ENCODE measurements at regions not wholly inside any gene's neighbourhood (a gene's known extent, or its start where the extent isn't known, plus 50 kb on each side); places are given as distances from the start of the nearest gene placed in this dataset.

DNA sequence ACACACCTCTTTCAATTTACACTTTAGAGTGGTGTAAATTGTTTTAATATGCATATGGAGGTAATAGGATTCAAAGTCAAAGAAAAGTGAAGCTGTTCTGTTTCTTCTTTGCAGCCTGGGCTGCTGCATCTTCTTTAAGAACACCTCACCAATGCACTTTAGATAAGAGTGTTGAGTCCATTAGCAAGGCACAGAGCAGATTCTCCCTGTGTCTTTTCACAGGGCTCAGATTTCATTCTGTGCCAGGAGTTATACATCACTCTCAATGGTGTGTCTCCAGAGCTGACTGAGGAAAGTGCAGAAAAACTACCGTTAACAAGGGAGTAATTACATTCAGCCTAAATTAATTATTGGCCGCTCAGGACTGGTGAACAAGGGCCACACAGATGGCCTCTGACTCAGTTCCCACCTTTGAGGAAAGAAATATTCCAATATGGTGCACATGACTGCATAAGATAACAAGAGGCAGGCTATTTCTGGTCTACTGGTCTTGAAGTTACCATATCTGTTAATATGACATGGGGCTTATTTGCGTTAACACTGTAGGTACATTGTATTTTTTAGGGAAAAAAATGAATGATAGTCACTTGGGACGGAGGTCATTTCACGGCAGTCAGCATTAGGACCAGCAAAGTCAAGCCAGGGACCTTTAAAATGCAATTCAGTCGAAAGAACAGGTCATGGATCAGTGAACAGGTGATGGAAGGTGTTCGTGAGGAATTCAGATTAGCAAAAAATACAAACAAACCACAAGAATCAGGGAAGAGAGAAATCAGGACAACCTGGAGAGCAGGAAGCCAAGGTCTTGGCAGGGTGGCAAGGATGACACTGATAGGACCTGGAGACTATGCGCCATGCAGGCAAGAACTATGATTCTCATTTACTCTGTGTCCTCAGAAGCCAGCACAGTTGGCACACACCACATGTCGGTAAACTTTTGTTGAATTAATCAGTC, 203.7 kb downstream of the TBX18 start:
- Histone ChIP-seq H3K27me3 (ENCODE audit: low read depth) (no peaks in the 10 kb centered on the region), H3K4me3 (no peak overlapping the region), H3K4me1 (no peaks in the 10 kb centered on the region), H3K36me3 (replicated peaks) (no peaks in the 10 kb centered on the region), H3K9me3 (no peaks in the 10 kb centered on the region)
- in situ Hi-C loops (cut with MboI; ENCODE audit: low sequenced_read_pairs), result no loop called here
- no peak for DNase-seq (ENCODE audit: low spot score in 2 of 2)

DNA sequence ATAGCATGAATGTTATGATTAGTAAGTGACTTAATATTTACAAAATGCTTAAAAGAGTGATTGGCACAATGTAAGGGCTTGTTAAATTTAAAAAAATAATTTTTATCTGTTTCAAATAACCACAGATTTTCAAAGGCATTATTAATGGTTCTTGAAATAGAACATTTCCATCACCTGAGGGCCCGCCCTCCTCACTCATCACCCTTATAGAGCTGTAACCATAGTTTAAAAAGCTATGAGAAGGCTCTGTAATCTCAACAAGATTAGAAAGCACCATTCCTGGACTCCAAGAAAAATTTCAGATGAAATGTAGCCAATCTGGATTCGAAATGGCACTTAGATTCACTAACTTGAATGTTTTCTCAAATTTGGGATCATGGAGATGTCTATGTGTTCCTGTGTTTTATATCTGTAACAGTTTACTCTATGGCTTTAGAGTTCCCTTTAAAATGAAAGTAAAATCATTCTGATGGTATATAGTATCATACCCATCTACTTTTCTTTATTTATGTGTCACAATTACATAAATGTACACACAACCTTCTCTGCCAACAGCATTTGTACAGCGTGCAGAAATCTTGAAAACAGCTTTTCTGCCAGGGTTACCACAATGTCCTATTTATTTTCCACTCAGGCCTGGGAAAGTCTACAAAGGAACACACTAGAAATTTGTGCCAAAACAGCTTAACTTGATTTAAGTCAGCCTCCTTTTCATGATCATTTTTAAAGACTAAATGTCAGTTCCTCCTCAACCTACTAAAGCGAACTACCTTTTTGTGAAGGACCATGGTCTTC, 207.7 kb downstream of the TBX18 start:
- no peak for DNase-seq (ENCODE audit: low spot score in 2 of 2)
- Histone ChIP-seq H3K4me1 (no peaks in the 10 kb centered on the region), H3K4me3 (no peak overlapping the region), H3K36me3 (replicated peaks) (no peaks in the 10 kb centered on the region), H3K27me3 (ENCODE audit: low read depth) (no peaks in the 10 kb centered on the region), H3K9me3 (no peaks in the 10 kb centered on the region)
- in situ Hi-C loops (cut with MboI; ENCODE audit: low sequenced_read_pairs), result no loop called here

DNA sequence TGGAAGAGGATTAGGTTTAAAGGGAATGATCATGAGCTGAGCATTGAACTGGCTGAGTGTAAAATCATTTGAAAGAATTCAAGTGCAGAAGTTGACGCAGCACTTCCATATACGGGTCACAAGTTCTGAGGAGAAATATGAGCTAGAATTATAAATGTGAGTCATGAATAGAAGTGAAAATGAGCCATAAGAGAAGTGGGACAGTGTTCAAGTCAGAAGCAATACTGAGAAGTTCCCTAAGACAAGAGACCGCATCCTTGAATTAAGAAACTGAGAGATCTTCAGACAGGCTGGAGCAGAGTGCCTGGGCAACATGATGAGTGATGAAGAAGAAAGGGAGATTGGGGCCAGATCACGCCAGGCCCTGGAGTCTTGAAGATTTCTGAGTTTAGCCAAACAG, 209.7 kb downstream of the TBX18 start:
- no peaks in the 10 kb centered on the region for H3K36me3 ChIP-seq (replicated peaks)
- H3K4me1 ChIP-seq, result no peaks in the 10 kb centered on the region
- in situ Hi-C loops (cut with MboI; ENCODE audit: low sequenced_read_pairs), result no loop called here
- DNase-seq (ENCODE audit: low spot score in 2 of 2), result no peak
- no peaks in the 10 kb centered on the region for H3K27me3 ChIP-seq (ENCODE audit: low read depth)
- H3K4me3 ChIP-seq, result no peak overlapping the region
- H3K9me3 ChIP-seq, result no peaks in the 10 kb centered on the region

DNA sequence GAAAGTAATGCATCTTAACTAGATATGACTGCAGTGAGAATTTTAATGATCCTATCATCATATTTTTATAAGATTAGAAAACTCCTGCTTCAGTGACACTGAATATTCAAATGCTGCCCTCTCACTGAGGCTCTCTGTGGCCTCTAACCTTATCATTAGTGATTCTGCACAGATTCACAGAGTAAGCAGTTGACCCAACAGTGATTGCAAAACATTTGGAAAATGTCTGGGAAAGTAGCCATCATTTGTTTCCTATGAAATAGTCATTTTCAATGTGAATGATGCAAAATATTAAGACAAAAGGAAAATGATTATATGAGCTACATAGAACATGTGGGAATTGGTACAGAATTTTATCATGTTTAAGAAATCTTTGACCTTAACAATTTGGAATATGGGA, 210.3 kb downstream of the TBX18 start:
- Histone ChIP-seq H3K4me1 (no peaks in the 10 kb centered on the region), H3K27me3 (ENCODE audit: low read depth) (no peaks in the 10 kb centered on the region), H3K4me3 (no peak overlapping the region), H3K9me3 (no peaks in the 10 kb centered on the region), H3K36me3 (replicated peaks) (no peaks in the 10 kb centered on the region)
- in situ Hi-C loops (cut with MboI; ENCODE audit: low sequenced_read_pairs), result no loop called here
- no peak for DNase-seq (ENCODE audit: low spot score in 2 of 2)

DNA sequence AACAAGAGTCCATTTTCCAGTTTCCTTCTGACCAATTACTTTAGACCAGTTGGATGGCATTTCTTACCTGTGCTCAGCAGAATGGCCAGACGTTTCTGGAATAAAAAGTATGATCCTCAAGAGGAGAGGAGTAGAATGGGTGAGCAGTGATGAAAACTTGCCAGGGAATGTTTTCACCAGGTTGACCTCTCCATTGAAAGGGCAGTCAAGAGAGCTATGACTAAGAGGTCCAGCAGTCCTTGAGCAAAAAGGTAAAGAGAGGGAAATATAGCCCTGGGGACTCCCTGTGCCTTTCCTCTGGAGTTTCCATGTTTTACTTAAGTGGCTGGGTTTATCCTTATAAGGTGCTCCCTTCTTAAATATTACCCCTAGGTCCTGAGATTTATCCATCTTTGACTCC, 210.9 kb downstream of the TBX18 start:
- no peaks in the 10 kb centered on the region for H3K36me3 ChIP-seq (replicated peaks)
- in situ Hi-C loops (cut with MboI; ENCODE audit: low sequenced_read_pairs), result no loop called here
- no peaks in the 10 kb centered on the region for H3K9me3 ChIP-seq
- no peaks in the 10 kb centered on the region for H3K27me3 ChIP-seq (ENCODE audit: low read depth)
- no peak overlapping the region for H3K4me3 ChIP-seq
- H3K4me1 ChIP-seq, result no peaks in the 10 kb centered on the region
- DNase-seq (ENCODE audit: low spot score in 2 of 2), result no peak

DNA sequence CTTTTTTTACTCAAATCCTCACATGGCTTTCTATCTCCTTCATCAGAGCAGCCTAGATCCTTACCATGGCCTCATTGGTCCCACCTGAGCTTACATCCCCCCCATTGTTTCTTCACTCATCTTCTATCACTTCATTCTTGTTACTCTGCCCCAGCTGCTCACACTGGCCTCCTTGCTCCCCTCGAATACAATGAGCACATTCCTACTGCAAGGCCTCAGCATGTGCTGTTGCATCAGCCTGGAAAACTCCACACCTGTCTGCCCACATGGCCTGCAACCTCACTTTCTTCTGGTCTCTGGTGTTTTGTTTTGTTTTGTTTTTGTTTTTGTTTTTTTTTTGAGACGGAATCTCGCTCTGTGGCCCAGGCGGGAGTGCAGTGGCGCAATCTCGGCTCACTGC, 212.6 kb downstream of the TBX18 start:
- H3K36me3 ChIP-seq (replicated peaks), result no peaks in the 10 kb centered on the region
- no peak overlapping the region for H3K4me3 ChIP-seq
- no peak for DNase-seq (ENCODE audit: low spot score in 2 of 2)
- H3K4me1 ChIP-seq, result no peaks in the 10 kb centered on the region
- no peaks in the 10 kb centered on the region for H3K9me3 ChIP-seq
- no peaks in the 10 kb centered on the region for H3K27me3 ChIP-seq (ENCODE audit: low read depth)
- in situ Hi-C loops (cut with MboI; ENCODE audit: low sequenced_read_pairs), result no loop called here

DNA sequence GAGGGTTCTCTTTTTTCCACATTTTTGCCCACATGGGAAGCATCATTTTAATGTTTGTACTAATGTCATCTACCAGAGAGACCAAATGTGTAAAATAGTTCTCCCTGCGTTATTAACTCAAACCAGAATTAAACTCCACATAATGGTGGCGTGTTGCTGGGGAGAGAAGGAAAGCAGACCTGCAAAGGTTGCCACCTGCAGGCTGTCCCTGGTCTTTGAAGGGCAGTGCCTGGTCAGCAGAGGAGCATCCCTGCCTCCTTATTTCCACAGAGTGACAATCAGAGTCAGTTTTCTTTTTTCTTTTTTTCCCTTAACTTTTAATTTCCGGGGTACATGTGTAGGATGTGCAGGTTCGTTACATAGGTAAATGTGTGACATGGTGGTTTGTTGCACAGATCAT, 214.5 kb downstream of the TBX18 start:
- no peaks in the 10 kb centered on the region for H3K9me3 ChIP-seq
- in situ Hi-C loops (cut with MboI; ENCODE audit: low sequenced_read_pairs), result no loop called here
- H3K27me3 ChIP-seq (ENCODE audit: low read depth), result no peaks in the 10 kb centered on the region
- DNase-seq (ENCODE audit: low spot score in 2 of 2), result no peak
- no peak overlapping the region for H3K4me3 ChIP-seq
- H3K4me1 ChIP-seq, result no peaks in the 10 kb centered on the region
- H3K36me3 ChIP-seq (replicated peaks), result no peaks in the 10 kb centered on the region

DNA sequence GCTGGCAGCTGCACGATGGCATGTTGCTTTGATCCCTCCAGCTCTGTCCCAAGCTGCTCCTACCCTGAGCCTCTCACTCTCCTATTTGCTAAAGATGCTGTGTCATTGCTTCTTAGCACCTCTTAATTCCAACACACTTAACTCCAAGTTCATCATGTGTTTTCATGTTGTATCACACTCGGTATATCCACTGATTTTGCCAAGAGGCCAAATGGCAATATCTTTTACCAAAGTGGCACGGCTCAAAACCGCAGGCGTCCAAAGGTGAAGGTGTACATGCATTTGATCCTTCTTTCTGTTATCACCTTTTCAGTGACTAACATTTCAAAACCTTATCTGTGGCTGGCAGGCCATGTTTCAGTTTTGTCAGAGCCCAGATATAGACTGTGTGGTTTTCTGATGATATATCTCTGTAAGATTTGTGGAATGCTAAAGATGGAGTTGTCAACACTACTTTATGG, 217.0 kb downstream of the TBX18 start:
- no peaks in the 10 kb centered on the region for H3K36me3 ChIP-seq (replicated peaks)
- no peaks in the 10 kb centered on the region for H3K4me1 ChIP-seq
- no peak overlapping the region for H3K4me3 ChIP-seq
- no peak for DNase-seq (ENCODE audit: low spot score in 2 of 2)
- no peaks in the 10 kb centered on the region for H3K9me3 ChIP-seq
- no peaks in the 10 kb centered on the region for H3K27me3 ChIP-seq (ENCODE audit: low read depth)
- in situ Hi-C loops (cut with MboI; ENCODE audit: low sequenced_read_pairs), result no loop called here

DNA sequence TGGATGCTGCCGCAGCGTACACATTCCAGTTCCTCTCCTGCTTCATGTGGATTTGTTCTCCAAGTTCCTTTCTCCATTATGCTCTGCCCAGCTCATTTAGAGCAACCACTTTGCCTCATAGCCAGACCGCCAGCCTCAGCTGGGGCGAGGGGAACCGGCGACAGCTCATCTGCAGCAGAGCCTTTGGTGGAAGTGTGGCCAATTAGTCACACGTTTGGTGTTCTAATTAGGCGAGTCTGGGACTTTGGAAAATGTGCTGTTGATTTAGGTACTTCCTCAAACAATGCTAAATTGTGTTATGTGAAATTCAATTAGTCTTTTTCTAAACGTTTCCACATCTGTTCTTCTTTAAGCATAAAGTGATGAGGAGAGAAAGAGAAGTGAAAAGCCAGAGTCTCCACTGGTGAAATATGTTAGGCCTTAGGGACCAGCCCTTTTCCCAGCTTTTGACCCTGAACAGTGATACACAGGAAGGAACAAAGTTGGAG, 217.9 kb downstream of the TBX18 start:
- H3K36me3 ChIP-seq (replicated peaks), result no peaks in the 10 kb centered on the region
- no peak for DNase-seq (ENCODE audit: low spot score in 2 of 2)
- no peaks in the 10 kb centered on the region for H3K4me1 ChIP-seq
- in situ Hi-C loops (cut with MboI; ENCODE audit: low sequenced_read_pairs), result no loop called here
- H3K27me3 ChIP-seq (ENCODE audit: low read depth), result no peaks in the 10 kb centered on the region
- no peaks in the 10 kb centered on the region for H3K9me3 ChIP-seq
- no peak overlapping the region for H3K4me3 ChIP-seq

DNA sequence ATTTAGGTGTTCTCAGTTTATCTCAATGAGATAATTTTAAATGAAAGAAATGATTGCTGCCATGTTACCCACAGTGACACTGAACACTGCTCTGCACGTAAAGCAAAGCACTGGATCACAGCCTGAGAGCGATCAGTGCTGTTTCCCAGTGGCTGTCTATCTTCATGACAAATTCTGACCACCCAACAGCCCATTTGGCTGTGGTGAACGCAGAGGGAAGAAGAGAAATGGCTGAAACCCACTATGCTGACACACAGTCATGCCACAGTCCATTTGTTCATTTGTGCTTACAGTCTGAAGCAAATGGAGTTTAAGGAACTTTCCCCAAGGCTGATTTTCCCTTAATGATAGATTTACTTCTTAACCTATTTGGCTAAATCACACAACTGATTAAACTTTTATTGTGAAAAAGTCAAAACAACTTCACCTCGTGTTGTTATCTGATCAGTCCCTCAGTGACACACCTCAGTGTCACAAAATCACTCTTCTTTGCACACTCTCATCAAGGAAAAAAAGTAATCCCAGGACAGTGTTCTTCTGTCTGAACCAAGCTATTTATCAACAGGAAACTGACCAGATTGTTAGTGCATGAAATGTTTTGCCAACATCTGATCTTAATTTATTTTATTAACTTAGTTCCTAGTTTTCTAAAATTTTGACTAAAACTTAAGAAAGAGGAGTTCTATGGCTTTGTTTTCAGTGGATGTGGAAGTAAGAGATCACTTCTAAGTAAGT, 225.1 kb downstream of the TBX18 start:
- H3K9me3 ChIP-seq, result no peaks in the 10 kb centered on the region
- no peaks in the 10 kb centered on the region for H3K27me3 ChIP-seq (ENCODE audit: low read depth)
- in situ Hi-C loops (cut with MboI; ENCODE audit: low sequenced_read_pairs), result no loop called here
- DNase-seq (ENCODE audit: low spot score in 2 of 2), result no peak
- no peak overlapping the region for H3K4me3 ChIP-seq
- no peaks in the 10 kb centered on the region for H3K36me3 ChIP-seq (replicated peaks)
- H3K4me1 ChIP-seq, result no peaks in the 10 kb centered on the region

DNA sequence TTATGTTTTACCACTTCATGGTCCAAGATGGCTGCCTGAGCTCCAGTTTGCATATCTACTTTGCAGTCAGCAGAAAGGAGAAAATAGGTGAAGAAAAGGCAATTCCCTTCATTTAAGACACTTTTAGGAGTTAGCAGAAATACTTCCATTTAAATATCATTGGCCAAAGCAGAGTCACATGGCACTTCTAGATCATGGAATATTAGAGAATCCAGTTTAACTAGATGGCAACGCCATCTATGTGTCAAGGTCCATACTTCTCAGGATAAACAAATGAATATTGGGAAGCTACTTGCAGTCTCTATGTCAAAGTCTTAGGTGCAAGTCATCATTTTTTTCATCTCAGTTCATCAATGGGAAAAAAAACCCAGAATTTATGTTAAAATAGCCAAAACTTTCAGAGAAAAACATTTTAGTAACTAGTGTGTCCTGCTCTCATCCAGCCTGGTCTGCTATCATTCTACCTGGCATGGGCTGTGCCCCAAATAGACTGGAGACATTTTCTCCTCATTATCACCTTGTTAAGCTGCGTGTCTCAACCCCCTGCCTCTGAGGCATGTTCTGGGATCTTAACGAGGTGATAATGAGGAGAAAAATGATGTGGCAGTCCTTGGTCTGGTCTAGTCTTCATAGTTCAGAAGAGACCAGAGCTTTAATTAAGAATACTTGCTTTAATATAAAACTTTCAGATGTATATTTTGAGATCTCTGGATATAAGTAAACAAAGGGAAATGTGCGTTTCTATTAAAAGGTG, 227.3 kb downstream of the TBX18 start:
- in situ Hi-C loops (cut with MboI; ENCODE audit: low sequenced_read_pairs), result no loop called here
- Histone ChIP-seq H3K4me3 (no peak overlapping the region), H3K4me1 (no peaks in the 10 kb centered on the region), H3K36me3 (replicated peaks) (no peaks in the 10 kb centered on the region), H3K9me3 (no peaks in the 10 kb centered on the region), H3K27me3 (ENCODE audit: low read depth) (no peaks in the 10 kb centered on the region)
- DNase-seq (ENCODE audit: low spot score in 2 of 2), result no peak

DNA sequence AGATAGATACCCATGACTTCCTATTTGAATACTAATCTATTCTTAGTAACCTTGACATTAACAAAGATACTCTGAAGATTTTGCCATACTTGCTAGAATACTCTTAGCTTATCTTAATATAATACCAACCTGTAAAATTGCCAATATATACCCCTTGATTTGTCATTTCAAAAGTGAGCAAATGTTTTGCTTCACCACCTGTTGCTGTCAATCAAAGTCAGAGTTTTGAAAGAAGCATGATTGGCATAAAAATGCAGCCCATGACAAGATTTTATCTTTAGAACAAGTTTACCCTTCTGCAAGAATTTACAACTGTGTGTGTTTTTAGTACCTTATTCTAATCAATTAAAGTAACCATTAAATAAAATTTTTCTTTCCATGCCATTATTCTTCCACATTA, 236.2 kb downstream of the TBX18 start:
- in situ Hi-C loops (cut with MboI; ENCODE audit: low sequenced_read_pairs), result no loop called here
- Histone ChIP-seq H3K4me1 (no peaks in the 10 kb centered on the region), H3K9me3 (no peaks in the 10 kb centered on the region), H3K27me3 (ENCODE audit: low read depth) (no peaks in the 10 kb centered on the region), H3K36me3 (replicated peaks) (no peaks in the 10 kb centered on the region), H3K4me3 (no peak overlapping the region)
- no peak for DNase-seq (ENCODE audit: low spot score in 2 of 2)

DNA sequence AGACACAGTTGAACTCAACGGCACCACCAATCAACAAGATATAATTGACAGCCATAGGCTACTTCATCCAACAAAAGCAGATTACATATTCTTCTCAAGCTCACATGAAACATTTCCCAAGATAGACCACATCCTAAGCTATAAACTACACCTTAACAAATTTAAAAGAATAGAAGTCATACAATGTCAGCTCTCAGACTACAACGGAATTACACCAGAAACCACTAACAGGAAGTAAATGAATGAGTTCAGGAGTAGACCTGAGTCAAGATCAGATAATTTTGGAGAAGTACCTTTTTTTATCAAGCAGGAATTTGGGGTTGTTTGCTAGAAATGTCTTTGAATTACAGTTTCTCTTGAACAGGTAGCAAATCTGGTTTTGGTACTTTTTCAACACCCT, 237.8 kb downstream of the TBX18 start:
- Histone ChIP-seq H3K9me3 (no peaks in the 10 kb centered on the region), H3K4me3 (no peak overlapping the region), H3K4me1 (no peaks in the 10 kb centered on the region), H3K27me3 (ENCODE audit: low read depth) (no peaks in the 10 kb centered on the region), H3K36me3 (replicated peaks) (no peaks in the 10 kb centered on the region)
- in situ Hi-C loops (cut with MboI; ENCODE audit: low sequenced_read_pairs), result no loop called here
- DNase-seq (ENCODE audit: low spot score in 2 of 2), result no peak
